NCI-H2029 treated with DMSO at 0.1 percent for 48 hours (cell line): ENCODE measurements at regions not wholly inside any gene's neighbourhood (a gene's known extent, or its start where the extent isn't known, plus 50 kb on each side); places are given as distances from the start of the nearest gene placed in this dataset.
"Not testable (repeated sequence)": the region's sequence is repeated elsewhere in the genome, so short reads cannot be mapped to it uniquely, and the experiment has no call there.

ENCODE experiments used
- DNase-seq: peaks from one replicate; lab custom pipeline; 2025; lab: John Stamatoyannopoulos, UW

GRCh38 chr6:11452106-11452505, 85.4 kb upstream of the TMEM170B start:
- not testable (repeated sequence) for DNase-seq

- DNase-seq, result no peak
Measured at GRCh38 chr6:11450037-11450436, 87.5 kb upstream of the TMEM170B start.

DNA sequence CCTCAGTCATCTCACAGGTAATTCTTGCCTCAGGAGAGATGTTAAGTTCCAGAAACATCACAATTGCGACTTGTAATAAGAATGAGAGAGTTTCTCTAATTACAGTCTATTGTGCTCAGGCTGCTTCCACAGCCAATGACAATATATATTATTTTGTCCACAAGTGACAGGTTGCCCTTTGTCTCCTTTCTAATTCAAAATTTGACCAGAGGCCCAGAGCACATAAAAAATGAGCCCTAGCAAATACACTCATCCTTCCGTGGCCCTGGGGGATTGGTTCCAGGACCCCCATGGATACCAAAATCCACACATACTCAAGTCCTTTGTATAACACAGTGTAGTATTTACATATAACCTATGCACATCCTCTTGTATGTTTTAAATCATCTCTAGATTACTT, 88.1 kb upstream of the TMEM170B start:
- no peak for DNase-seq

DNA sequence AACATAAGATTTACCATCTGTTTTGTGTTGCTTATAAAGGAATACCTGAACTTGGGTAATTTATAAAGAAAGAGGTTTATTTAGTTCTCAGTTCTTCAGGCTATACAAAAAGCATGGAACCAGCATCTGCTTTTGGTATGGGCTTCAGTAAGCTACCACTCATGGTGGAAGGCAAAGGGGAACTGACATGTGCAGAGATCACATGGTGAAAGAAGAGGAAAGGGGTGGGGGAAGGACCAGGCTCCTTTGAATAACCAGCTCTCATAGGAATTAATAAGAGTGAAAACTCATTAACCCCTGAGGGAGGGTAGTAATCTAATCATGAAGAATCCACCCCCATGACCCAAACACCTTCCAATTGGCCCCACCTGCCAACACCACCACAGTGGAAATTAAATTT, 89.5 kb upstream of the TMEM170B start:
- DNase-seq, result no peak

- DNase-seq, result no peak
Measured at GRCh38 chr6:11447265-11447664, 90.3 kb upstream of the TMEM170B start.

- DNase-seq, result no peak
Measured at GRCh38 chr6:11445146-11445545, 92.4 kb upstream of the TMEM170B start.

DNA sequence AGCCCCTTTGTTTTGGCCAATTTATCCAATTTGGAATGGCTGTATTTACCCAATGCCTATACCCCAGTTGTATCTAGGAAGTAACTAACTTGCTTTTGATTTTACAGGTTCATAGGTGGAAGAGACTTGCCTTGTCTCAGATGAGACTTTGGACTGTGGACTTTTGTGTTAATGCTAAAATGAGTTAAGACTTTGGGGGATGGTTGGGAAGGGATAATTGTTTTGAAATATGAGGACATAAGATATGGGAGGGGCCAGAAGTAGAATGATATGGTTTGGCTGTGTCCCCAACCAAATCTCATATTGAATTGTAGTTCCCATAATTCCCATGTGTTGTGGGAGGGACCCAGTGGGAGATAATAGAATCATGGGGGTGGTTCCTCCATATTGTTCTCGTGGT, 94.4 kb upstream of the TMEM170B start:
- not testable (repeated sequence) for DNase-seq

DNA sequence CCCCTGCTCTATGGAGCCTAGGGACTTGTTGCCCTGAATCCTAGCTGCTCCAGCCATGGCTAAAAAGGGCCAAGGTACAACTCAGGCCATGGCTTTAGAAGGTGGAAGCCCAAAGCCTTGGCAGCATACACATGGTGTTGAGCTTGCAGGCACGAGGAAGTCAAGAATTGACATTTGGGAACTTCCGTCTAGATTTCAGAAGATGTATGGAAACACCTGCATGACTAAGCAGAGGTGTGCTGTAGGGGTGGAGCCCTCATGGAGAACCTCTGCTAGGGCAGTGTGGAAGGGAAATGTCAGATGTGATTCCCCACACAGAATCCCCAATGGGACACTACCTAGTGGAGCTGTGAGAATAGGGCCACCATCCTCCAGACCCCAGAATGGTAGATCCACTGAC, 95.1 kb upstream of the TMEM170B start:
- DNase-seq, result no peak

- DNase-seq, result no peak
Measured at GRCh38 chr6:11439876-11440275, 97.7 kb upstream of the TMEM170B start.

DNA sequence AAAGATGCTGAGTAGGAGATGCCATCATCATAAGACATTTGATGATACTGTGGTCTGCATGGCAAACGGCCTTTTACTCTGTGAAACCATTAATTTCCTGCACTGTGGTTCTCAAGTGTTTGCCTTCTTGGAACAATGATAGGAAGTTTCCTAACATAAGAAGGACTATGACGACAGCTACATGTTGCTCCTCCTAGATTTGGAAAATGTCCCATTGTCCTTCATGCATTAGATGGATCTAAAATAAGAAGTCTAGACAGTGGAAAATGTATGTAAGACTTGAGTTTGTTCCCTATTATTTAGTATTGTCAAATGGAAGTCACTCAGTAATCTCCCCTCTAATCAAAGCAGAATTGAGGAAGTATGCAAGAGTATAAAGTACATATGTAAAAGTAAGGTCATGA, 98.5 kb upstream of the TMEM170B start:
- DNase-seq, result no peak

DNA sequence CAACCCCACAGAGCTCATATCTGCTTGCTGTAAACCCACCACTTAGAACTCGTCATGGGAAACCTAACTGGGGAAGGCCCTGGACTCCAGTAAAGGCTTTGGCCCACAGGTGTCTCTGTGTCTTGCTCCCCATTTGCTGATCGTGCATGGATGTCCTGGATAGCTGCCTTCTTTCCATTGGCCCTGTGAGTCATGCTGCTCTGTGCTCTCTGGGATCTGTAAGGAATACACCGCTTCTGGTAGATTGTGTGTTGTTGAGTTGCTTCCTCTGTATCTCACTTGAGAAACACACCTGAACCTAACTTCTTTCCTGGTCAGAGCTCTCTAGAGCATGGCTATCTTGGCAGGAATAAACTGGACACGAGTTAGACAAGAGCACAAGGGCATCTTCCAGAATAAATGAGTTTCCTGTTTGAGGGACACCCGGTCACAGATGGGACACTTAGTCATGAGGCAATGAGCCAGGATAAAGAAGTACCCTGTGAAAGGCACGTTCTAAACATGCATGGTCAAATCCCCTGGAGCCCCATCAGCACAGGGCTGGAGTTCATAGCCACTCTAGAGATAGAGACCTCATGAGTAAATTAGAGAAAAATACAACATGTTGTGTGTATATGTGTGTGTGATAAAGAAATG, 99.6 kb upstream of the TMEM170B start:
- DNase-seq, result no peak

GRCh38 chr6:11436508-11437096, 100.9 kb upstream of the TMEM170B start:
- DNase-seq, result no peak

GRCh38 chr6:11434565-11435326, 102.8 kb upstream of the TMEM170B start:
- no peak for DNase-seq

DNA sequence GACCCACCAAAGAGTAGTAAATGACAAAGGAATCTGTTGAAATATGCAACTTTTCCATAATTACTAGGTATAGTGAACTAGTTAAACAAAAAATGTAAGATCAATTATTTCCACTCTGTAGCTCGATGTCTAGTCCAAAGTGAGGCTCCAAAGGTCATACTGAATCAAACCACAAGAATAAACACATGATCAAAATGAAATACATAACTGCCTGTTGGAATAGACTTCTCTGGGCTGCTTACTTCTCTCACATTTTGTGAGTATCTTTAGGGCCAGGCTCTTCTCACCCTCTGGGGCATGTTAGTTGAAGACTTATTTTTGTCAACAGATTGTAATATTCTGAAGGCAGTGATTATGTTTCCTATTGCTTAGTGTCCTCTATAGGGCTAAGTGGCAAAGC, 103.7 kb upstream of the TMEM170B start:
- DNase-seq, result no peak

DNA sequence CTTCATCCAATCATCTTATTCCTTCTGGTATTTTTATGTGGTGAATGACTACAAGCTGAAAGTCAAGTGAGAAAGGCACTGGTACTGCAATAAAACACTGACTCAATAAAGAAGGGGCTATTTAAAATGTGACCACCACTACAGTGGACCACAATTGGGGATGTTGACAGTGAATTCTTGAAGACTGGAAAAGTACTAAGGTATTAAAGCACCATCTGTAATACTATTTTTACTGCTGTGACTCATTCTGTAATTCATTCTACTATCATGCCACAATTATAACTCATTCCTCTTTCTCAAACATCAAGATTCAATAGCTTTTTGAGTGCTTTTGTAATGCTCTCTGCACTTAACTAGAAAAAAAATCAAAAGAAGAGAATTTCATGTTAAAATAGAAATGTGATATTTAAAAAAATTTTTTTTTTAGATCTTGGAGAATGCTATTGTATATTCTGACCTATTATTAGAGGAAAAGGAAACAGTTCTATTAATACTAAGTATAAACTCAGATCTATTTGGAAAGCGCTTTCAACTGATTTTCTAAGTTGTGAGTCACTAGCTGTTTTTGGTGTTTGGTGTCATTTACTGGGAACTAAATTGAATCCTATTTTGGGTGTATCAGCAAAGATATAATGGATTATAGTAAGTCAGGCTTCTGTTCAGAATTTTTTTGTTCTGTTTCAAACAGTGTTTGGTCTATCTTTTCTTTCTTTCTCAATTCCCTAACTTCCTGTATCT, 104.7 kb upstream of the TMEM170B start:
- DNase-seq, result no peak

DNA sequence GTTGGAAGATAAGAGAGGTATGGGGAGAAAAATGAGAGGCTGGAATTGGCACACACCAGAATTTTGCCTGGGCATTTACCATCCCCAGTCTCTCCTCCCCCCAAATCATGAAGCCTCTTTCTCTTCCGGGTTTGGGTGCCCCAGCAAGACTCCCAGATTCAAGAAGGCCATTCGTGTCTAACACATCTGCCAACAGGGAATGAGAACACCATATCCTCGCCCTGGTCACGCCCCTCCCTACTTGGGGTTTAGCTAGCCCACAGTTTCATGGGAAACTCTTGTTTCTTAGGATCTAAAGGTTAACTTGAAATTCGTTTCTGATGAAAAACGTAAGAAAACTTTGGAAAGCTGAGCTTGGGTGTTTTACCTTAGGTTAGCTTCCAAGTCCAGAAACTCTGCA, 105.5 kb upstream of the TMEM170B start:
- DNase-seq, result no peak

GRCh38 chr6:11431455-11431937, 106.1 kb upstream of the TMEM170B start:
- no peak for DNase-seq

- DNase-seq, result no peak
Measured at GRCh38 chr6:11430036-11430435, 107.5 kb upstream of the TMEM170B start.

- no peak for DNase-seq
Measured at GRCh38 chr6:11429577-11429976, 108.0 kb upstream of the TMEM170B start.

- peak; percentile 45 for DNase-seq
Measured at GRCh38 chr6:11428895-11429294, 108.7 kb upstream of the TMEM170B start.

DNA sequence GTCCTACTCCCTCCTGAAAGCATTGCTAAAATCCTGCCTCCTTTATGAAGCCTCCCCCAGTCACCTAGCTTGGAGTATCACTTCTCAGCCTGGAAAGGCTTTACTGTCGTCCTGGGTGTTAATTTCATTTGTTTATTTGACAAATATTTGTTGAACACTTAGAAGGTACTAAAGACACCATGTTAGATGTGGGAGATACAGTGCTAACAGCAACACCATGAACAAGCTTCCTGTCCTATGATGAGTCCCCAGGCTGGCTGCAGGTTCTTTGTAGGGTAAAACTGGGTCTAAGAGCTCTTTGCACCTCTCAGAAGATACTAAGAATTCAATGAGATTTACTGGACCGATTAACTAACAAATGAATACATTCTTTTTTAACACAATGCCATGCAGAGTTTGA, 109.2 kb upstream of the TMEM170B start:
- DNase-seq, result peak; percentile 91

- DNase-seq, result peak; percentile 25
Measured at GRCh38 chr6:11427723-11428245, 109.8 kb upstream of the TMEM170B start.
